Smooth muscle cell (in vitro differentiated cells): ENCODE measurements at regions not wholly inside any gene's neighbourhood (a gene's known extent, or its start where the extent isn't known, plus 50 kb on each side); places are given as distances from the start of the nearest gene placed in this dataset.
"Not testable (repeated sequence)": the region's sequence is repeated elsewhere in the genome, so short reads cannot be mapped to it uniquely, and the experiment has no call there.

Experiments used
- DNase-seq: peaks from one replicate; lab custom pipeline; 2025; ENCODE audit not compliant: unreplicated experiment; lab: John Stamatoyannopoulos, UW
- H2AFZ ChIP-seq: fragments of 200-600 bp; sonication (generic); 2 replicates; pipeline ENCODE4 v1.6.0; 2016; ENCODE audit warnings: antibody characterized with exemption, low read depth, mild to moderate bottlenecking
- H3F3A ChIP-seq: fragments of 200-600 bp; sonication (generic); 2 replicates; pipeline ENCODE4 v1.6.0; 2017; ENCODE audit warnings: antibody characterized with exemption, low read depth
- H3K27ac ChIP-seq: fragments of 200-600 bp; sonication (generic); 2 replicates; pipeline ENCODE4 v1.5.1; 2016; ENCODE audit warnings: low read depth, mild to moderate bottlenecking
- H3K27me3 ChIP-seq: fragments of 200-600 bp; sonication (generic); 2 replicates; pipeline ENCODE4 v1.6.1; 2016; ENCODE audit warnings: low read depth, mild to moderate bottlenecking
- H3K36me3 ChIP-seq: fragments of 200-600 bp; sonication (generic); 2 replicates; pipeline ENCODE4 v1.5.1; 2016; ENCODE audit warnings: low read depth
- H3K4me1 ChIP-seq: fragments of 200-600 bp; sonication (generic); 2 replicates; pipeline ENCODE4 v1.5.1; 2016; ENCODE audit warnings: low read depth
- H3K4me2 ChIP-seq: fragments of 200-600 bp; sonication (generic); 2 replicates; pipeline ENCODE4 v1.6.0; 2016; ENCODE audit warnings: mild to moderate bottlenecking
- H3K4me3 ChIP-seq: fragments of 200-600 bp; sonication (generic); 2 replicates; pipeline ENCODE4 v1.5.1; 2016; ENCODE audit warnings: mild to moderate bottlenecking
- H3K79me2 ChIP-seq: fragments of 200-600 bp; sonication (generic); 2 replicates; pipeline ENCODE4 v1.6.0; 2016; ENCODE audit warnings: low read depth, mild to moderate bottlenecking
- H3K9ac ChIP-seq: fragments of 200-600 bp; sonication (generic); 2 replicates; pipeline ENCODE4 v1.6.0; 2016; ENCODE audit warnings: low read depth
- H3K9me3 ChIP-seq: fragments of 200-600 bp; sonication (generic); replicated peaks from 2 replicates; pipeline ENCODE4 v1.5.1; 2016; ENCODE audit warnings: low read depth
- H4K20me1 ChIP-seq: fragments of 200-600 bp; sonication (generic); 2 replicates; pipeline ENCODE4 v1.6.0; 2016; ENCODE audit warnings: low read depth
- WGBS: methylation state at CpG from one replicate; pipeline ENCODE4 v1.1.7; 2016; ENCODE audit warnings: low lambda C conversion rate; 5-methylcytosine and 5-hydroxymethylcytosine counted together
- TF ChIP-seq, protein P1 (sequence below): fragments of 200-600 bp; sonication (generic); IDR thresholded peaks from 2 replicates; pipeline ENCODE4 v1.5.1; 2017; ENCODE audit warnings: borderline replicate concordance, mild to moderate bottlenecking, antibody characterized with exemption; ENCODE audit not compliant: insufficient read depth, poor library complexity, severe bottlenecking

DNA sequence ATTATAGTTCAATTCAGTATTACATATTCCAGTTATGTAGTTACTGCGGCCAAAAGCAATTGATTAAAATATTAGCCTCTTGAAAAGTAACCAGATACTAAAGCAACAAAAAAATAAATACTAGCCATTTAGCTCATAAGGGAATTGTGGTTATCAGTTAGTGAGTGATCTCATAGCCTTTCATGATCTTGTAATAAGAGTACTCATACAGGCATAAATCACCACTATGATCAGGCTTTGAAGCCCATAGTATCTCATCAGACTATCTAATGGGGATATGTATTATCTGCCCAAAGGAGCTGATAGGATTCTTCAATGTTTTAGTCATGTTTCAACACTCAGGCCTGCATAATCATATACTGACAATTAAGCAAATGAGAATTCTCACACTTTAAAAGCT lies 184.1 kb upstream of the CCDC54 start:
- Histone ChIP-seq H2AFZ (no peak overlapping the region), H3K4me3 (no peak overlapping the region), H4K20me1 (no peaks in the 10 kb centered on the region), H3K36me3 (no peaks in the 10 kb centered on the region), H3K4me1 (no peaks in the 10 kb centered on the region), H3K4me2 (no peak overlapping the region), H3K9me3 (no peaks in the 10 kb centered on the region), H3K79me2 (no peaks in the 10 kb centered on the region), H3K9ac (no peak overlapping the region), H3F3A (no peaks in the 10 kb centered on the region), H3K27ac (no peak overlapping the region), H3K27me3 (no peaks in the 10 kb centered on the region)
- TF ChIP-seq, protein P1, sequence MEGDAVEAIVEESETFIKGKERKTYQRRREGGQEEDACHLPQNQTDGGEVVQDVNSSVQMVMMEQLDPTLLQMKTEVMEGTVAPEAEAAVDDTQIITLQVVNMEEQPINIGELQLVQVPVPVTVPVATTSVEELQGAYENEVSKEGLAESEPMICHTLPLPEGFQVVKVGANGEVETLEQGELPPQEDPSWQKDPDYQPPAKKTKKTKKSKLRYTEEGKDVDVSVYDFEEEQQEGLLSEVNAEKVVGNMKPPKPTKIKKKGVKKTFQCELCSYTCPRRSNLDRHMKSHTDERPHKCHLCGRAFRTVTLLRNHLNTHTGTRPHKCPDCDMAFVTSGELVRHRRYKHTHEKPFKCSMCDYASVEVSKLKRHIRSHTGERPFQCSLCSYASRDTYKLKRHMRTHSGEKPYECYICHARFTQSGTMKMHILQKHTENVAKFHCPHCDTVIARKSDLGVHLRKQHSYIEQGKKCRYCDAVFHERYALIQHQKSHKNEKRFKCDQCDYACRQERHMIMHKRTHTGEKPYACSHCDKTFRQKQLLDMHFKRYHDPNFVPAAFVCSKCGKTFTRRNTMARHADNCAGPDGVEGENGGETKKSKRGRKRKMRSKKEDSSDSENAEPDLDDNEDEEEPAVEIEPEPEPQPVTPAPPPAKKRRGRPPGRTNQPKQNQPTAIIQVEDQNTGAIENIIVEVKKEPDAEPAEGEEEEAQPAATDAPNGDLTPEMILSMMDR = no peak
- WGBS = 85% methylated on average over 1 of the region's 1 CpG
- no peak for DNase-seq

DNA sequence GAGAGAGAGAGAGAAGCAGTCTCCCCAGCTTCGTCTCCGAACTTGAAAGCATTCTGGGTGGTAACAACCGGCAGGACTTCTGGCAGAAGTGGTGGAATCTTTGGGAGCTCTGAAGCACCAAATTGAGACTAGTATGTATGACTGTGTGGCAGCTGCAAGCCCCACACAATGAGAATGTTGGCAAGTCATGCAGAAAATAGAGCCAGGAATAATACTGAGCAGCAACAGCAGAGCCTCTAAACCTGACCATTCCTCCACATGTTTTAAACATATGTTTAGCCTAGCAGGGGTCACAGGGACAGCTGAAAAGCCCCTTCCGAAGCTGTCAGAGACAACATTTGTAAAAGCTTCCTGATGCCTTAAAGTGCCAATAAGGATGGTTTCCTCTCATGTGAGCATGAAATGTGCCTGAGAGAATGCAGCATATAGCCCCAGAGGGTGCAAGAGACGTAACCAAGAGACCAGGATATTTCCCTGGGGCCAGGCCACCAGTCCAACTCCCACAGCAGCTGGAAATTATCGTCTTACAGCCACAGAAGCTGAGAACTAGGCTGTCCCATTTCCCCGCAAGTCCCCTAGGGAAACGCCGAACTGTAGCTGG lies 178.6 kb upstream of the CCDC54 start:
- Histone ChIP-seq H3K36me3 (no peaks in the 10 kb centered on the region), H2AFZ (peak overlapping the region; percentile 38), H3K9me3 (no peaks in the 10 kb centered on the region), H4K20me1 (no peaks in the 10 kb centered on the region), H3K4me1 (no peaks in the 10 kb centered on the region), H3K27ac (no peak overlapping the region), H3K79me2 (no peaks in the 10 kb centered on the region), H3K4me3 (no peak overlapping the region), H3K27me3 (no peaks in the 10 kb centered on the region), H3K4me2 (no peak overlapping the region), H3K9ac (no peak overlapping the region), H3F3A (no peaks in the 10 kb centered on the region)
- WGBS = 67% methylated on average over 9 of the region's 9 CpGs
- no peak for DNase-seq
- TF ChIP-seq, protein P1 = no peak

DNA sequence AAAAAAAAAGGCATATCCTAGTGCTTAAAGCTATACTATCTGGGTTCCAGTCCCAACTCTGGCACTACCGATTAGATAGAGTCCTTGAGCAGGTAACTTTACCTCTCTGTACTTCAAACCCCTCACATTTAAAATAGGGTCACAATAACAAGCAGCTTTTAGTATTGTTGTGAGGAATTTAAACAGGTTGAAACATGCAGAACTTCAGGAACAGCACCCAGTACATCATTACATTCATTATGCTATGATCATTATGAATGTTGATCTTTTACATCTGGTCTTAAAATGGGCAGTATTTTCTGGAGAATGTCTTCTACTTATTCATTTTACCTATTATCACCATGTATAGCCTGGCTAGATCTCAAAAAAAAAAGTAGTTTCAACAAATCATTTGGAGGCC lies 176.1 kb upstream of the CCDC54 start:
- Histone ChIP-seq H3K79me2 (no peaks in the 10 kb centered on the region), H3K27me3 (no peaks in the 10 kb centered on the region), H3K4me1 (no peaks in the 10 kb centered on the region), H4K20me1 (no peaks in the 10 kb centered on the region), H3K4me3 (no peak overlapping the region), H3K4me2 (no peak overlapping the region), H2AFZ (no peak overlapping the region), H3K27ac (peak overlapping the region; percentile 27), H3K36me3 (no peaks in the 10 kb centered on the region), H3K9ac (no peak overlapping the region), H3F3A (no peaks in the 10 kb centered on the region), H3K9me3 (no peaks in the 10 kb centered on the region)
- 92% methylated on average over 1 of the region's 1 CpG for WGBS
- TF ChIP-seq, protein P1 = no peak
- DNase-seq = no peak

DNA sequence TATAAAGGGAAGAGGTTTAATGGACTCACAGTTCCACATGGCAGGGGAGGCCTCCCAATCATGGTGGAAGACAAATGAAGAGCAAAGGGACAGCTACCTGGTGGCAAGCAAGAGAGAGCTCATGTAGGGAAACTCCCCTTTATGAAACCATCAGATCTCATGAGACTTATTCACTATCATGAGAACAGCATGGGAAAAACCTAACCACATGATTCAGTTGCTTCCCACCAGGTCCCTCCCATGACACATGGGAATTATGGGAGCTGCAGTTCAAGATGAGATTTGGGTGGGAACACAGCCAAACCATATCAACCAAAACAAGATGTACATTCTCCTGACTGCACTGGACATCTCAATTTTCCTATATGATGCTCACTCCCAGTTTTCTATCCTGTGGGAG lies 174.4 kb upstream of the CCDC54 start:
- not testable (repeated sequence) for H3K9ac ChIP-seq, H3K79me2 ChIP-seq, H3K9me3 ChIP-seq, H2AFZ ChIP-seq, H3K4me2 ChIP-seq, H3K27me3 ChIP-seq, H3K4me1 ChIP-seq, H3K36me3 ChIP-seq, H4K20me1 ChIP-seq, DNase-seq, H3K27ac ChIP-seq, H3K4me3 ChIP-seq, H3F3A ChIP-seq
